Natural killer cell (primary cell): ENCODE measurements at regions not wholly inside any gene's neighbourhood (a gene's known extent, or its start where the extent isn't known, plus 50 kb on each side); places are given as distances from the start of the nearest gene placed in this dataset.

Experiments used
- ATAC-seq, 3 donors: fragments of 150-1000 bp in 2 of 3; fragments of 200-7000 bp in 1 of 3; cut with Tn5 transposase; 1 replicate in 1 of 3; 2 replicates in 2 of 3; pipeline ENCODE4 v1.10.0; 2021; ENCODE audit warnings: mild to moderate bottlenecking in 2 of 3, moderate library complexity in 2 of 3
- DNase-seq, 2 donors: peaks; one replicate each; pipeline versions ENCODE4 v3.0.0 to v3.0.0-alpha.2; 2013 to 2021; ENCODE audit warnings: mixed read lengths in 1 of 2
- H3K27ac ChIP-seq: one replicate; pipeline ENCODE4 v1.5.1; 2013; ENCODE audit warnings: mild to moderate bottlenecking, low read length
- H3K27me3 ChIP-seq: one replicate; pipeline ENCODE4 v1.6.1; 2013; ENCODE audit warnings: low read length; ENCODE audit not compliant: control insufficient read depth, insufficient read depth
- H3K36me3 ChIP-seq: one replicate; pipeline ENCODE4 v1.6.1; 2013; ENCODE audit warnings: low read length; ENCODE audit not compliant: control insufficient read depth, insufficient read depth
- H3K4me1 ChIP-seq: one replicate; pipeline ENCODE4 v1.6.1; 2013; ENCODE audit warnings: low read length; ENCODE audit not compliant: control insufficient read depth, insufficient read depth
- H3K4me3 ChIP-seq: one replicate; pipeline ENCODE4 v1.5.1; 2013; ENCODE audit warnings: low read length
- H3K9me3 ChIP-seq: one replicate; pipeline ENCODE4 v1.6.1; 2013; ENCODE audit warnings: low read length; ENCODE audit not compliant: control insufficient read depth, insufficient read depth
- H3K27ac Mint-ChIP-seq, 2 donors: one replicate each; pipeline ENCODE4 v1.8.0; 2022; ENCODE audit warnings: mild to moderate bottlenecking in 2 of 2, mixed read lengths in 2 of 2, moderate library complexity in 1 of 2
- H3K27me3 Mint-ChIP-seq, 2 donors: one replicate each; pipeline ENCODE4 v1.8.0; 2022; ENCODE audit warnings: low read depth in 2 of 2, mixed read lengths in 2 of 2
- H3K36me3 Mint-ChIP-seq: one replicate; pipeline ENCODE4 v1.8.0; 2022; ENCODE audit warnings: mixed read lengths
- H3K4me1 Mint-ChIP-seq, 2 donors: one replicate each; pipeline ENCODE4 v1.8.0; 2022; ENCODE audit warnings: mixed read lengths in 2 of 2
- H3K4me3 Mint-ChIP-seq: one replicate; pipeline ENCODE4 v1.8.0; 2022; ENCODE audit warnings: mild to moderate bottlenecking, moderate library complexity, mixed read lengths
- H3K9me3 Mint-ChIP-seq, 2 donors: one replicate each; pipeline ENCODE4 v1.8.0; 2022; ENCODE audit warnings: mixed read lengths in 2 of 2
- WGBS: methylation state at CpG from one replicate; pipeline ENCODE4 v1.1.7; 2013; ENCODE audit warnings: missing lambda C conversion rate; ENCODE audit not compliant: insufficient coverage; 5-methylcytosine and 5-hydroxymethylcytosine counted together
- intact Hi-C: fragments of 100-400 bp; cut with micrococcal nuclease; formaldehyde crosslinking; loops from one replicate; pipeline ENCODE4 v1.14.2; 2022
- TF ChIP-seq, protein P1 (sequence below): fragments of 200-600 bp; IDR thresholded peaks from one replicate; pipeline ENCODE4 v1.8.0; 2022; ENCODE audit warnings: antibody characterized with exemption

DNA sequence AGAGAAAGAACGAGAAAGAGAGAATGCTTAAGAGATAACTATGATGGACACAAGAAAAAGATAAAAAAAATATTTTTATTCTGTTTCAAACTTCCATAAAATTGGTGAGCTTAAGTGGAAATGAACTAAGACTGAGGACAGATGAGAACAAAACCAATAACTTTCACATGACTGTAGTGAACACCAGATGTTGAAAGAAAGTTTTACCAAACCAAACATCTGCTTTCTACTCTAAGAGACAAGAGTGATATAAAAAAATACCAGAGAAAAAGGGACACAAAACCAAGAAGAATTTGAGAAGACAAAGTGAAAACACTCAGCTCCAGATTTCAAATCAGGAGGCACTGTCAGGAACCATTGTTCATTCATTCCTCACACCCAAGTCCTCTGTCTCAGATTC is 147.9 kb downstream of the IMPG2 start:
- H3K36me3 ChIP-seq, result no peaks in the 10 kb centered on the region
- H3K36me3 Mint-ChIP-seq, result no peaks in the 10 kb centered on the region
- no peak overlapping the region for H3K27ac ChIP-seq
- DNase-seq (no peak), ATAC-seq (no peak)
- no peak overlapping the region for H3K4me3 ChIP-seq
- intact Hi-C loops, result no loop called here
- no peak overlapping the region for H3K4me3 Mint-ChIP-seq
- no CpG with 5 or more reads among the region's 1 CpG for WGBS
- no peak overlapping the region for H3K27ac Mint-ChIP-seq
- H3K9me3 ChIP-seq, result no peaks in the 10 kb centered on the region
- H3K9me3 Mint-ChIP-seq, result peaks cover 2% of the 10 kb centered on the region in 2 donors
- H3K4me1 ChIP-seq, result no peaks in the 10 kb centered on the region
- H3K27me3 ChIP-seq, result no peaks in the 10 kb centered on the region
- no peaks in the 10 kb centered on the region for H3K27me3 Mint-ChIP-seq
- no peaks in the 10 kb centered on the region for H3K4me1 Mint-ChIP-seq
- TF ChIP-seq, protein P1, sequence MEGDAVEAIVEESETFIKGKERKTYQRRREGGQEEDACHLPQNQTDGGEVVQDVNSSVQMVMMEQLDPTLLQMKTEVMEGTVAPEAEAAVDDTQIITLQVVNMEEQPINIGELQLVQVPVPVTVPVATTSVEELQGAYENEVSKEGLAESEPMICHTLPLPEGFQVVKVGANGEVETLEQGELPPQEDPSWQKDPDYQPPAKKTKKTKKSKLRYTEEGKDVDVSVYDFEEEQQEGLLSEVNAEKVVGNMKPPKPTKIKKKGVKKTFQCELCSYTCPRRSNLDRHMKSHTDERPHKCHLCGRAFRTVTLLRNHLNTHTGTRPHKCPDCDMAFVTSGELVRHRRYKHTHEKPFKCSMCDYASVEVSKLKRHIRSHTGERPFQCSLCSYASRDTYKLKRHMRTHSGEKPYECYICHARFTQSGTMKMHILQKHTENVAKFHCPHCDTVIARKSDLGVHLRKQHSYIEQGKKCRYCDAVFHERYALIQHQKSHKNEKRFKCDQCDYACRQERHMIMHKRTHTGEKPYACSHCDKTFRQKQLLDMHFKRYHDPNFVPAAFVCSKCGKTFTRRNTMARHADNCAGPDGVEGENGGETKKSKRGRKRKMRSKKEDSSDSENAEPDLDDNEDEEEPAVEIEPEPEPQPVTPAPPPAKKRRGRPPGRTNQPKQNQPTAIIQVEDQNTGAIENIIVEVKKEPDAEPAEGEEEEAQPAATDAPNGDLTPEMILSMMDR, result no peak

DNA sequence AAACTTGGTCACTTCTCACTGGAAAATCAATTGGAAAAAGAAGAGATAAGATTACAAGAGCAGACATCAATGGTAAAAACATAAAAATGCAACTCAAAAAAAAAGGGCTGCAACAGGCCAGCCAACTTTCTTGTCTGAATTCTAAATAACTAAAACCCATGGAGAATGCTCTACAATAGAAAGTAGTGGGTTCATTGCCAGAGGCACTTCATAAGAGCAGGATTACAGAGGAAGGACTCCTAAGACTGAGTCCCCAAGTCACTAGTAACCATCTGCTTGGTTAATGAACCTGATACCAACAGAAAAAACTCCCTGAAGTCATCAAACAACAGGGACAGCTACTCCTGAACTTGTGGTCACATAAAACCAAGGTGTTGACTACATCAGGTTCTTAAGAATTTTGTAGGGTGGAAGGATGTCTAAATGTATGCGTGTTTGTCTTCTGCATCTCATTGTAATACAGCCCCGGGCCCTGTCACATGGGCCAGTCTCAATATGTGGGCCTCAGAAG is 148.6 kb downstream of the IMPG2 start:
- Histone ChIP-seq H3K4me3 (no peak overlapping the region), H3K9me3 (no peaks in the 10 kb centered on the region), H3K27me3 (no peaks in the 10 kb centered on the region), H3K36me3 (no peaks in the 10 kb centered on the region), H3K27ac (no peak overlapping the region), H3K4me1 (no peaks in the 10 kb centered on the region)
- Mint-ChIP-seq H3K4me3 (no peak overlapping the region), H3K27me3 (no peaks in the 10 kb centered on the region), H3K27ac (no peak overlapping the region), H3K36me3 (no peaks in the 10 kb centered on the region), H3K4me1 (no peaks in the 10 kb centered on the region), H3K9me3 (peaks cover 2% of the 10 kb centered on the region in 2 donors)
- ATAC-seq, result no peak
- intact Hi-C loops, result no loop called here
- WGBS, result 84% methylated on average over 2 of the region's 2 CpGs
- DNase-seq, result no peak
- TF ChIP-seq, protein P1, result no peak

DNA sequence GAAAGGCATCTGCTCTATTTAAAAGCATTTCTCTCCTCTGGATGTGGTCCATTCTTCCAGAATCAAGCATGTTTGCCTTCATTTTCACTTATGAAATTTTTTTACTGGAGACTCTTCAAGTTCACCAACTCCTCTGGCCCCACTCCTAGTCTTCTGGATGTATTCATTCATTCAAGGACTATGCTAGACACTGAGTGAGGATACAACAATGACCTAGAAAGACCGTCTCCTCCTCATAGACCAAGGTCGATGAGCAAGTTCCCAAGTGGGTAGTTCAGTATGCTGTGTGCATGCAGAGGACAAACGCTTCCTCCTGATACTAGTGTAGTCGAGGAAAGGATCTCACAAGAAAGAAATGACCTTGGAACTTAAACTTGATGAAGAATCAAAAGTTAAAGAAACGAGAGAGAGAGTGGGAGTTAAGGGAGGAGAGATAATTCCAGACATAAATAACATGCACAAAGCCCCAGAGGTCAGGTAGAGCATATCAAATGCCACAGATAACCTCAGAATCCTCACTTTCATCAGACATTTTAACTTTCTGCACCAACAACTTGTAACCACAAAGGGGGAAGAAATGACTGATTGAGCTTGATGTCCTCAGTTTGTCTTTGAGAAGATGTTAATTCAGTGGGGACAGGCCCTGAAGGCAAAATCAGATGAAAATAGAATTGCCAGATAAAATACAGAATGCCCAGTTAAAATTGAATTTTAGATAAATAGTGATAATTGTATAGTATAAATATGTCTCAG is 149.4 kb downstream of the IMPG2 start:
- H3K27ac Mint-ChIP-seq, result no peak overlapping the region
- 87% methylated on average over 4 of the region's 5 CpGs for WGBS
- no peak for ATAC-seq

More for the DNA sequence above, 149.4 kb downstream of the IMPG2 start:
- Mint-ChIP-seq H3K9me3 (peaks cover 2% of the 10 kb centered on the region in 2 donors), H3K4me3 (no peak overlapping the region), H3K27me3 (no peaks in the 10 kb centered on the region), H3K36me3 (no peaks in the 10 kb centered on the region), H3K4me1 (no peaks in the 10 kb centered on the region)
- Histone ChIP-seq H3K27ac (no peak overlapping the region), H3K27me3 (no peaks in the 10 kb centered on the region), H3K4me3 (no peak overlapping the region), H3K9me3 (no peaks in the 10 kb centered on the region), H3K36me3 (no peaks in the 10 kb centered on the region), H3K4me1 (no peaks in the 10 kb centered on the region)
- no peak for DNase-seq
- intact Hi-C loops, result no loop called here
- TF ChIP-seq, protein P1, result no peak
